Cardiac septum (tissue), 1 donor: ENCODE measurements at regions not wholly inside any gene's neighbourhood (a gene's known extent, or its start where the extent isn't known, plus 50 kb on each side); places are given as distances from the start of the nearest gene placed in this dataset.

ENCODE experiments used
- DNase-seq: peaks from one replicate; pipeline ENCODE4 v3.0.0-alpha.2; 2020; ENCODE audit warnings: low spot score
- intact Hi-C: fragments of 100-400 bp; cut with DNase I; formaldehyde crosslinking; loops from one replicate; pipeline ENCODE4 v1.14.0; 2022
- donor health status: DM: no; HTN: no; CAD: no.

DNA sequence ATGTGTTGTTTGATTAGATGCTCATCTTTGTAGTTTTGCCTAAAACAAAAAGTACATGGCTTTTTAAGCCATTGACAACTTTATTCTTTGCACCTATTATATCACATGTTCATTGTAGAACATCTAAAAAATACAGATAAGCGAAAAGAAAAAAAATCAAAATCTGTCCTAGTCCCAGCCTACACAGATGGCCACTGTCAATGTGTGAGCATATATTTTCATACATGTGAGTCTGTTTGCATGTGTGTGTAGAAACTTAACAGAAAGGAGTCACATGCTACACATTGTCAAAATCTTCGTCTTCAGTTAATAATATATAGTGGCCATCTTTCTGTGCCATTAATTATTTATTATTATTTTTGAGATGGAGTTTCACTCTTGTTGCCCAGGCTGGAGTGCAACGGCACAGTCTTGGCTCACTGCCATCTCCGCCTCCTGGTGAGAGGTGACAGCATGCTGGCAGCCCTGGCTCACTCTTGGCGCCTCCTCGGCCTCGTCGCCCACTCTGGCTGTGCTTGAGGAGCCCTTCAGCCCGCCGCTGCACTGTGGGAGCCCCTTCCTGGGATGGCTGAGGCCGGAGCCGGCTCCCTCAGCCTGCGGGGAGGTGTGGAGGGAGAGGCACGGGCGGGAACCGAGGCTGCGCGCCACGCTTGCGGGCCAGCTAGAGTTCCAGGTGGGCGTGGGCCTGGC, 68.5 kb upstream of the AMZ2 start:
- intact Hi-C loops, result loop anchor here (10.0 kb wide), 2 partner anchors 215 to 255 kb away; no protein-coding TSS in a partner anchor
- no peak for DNase-seq

DNA sequence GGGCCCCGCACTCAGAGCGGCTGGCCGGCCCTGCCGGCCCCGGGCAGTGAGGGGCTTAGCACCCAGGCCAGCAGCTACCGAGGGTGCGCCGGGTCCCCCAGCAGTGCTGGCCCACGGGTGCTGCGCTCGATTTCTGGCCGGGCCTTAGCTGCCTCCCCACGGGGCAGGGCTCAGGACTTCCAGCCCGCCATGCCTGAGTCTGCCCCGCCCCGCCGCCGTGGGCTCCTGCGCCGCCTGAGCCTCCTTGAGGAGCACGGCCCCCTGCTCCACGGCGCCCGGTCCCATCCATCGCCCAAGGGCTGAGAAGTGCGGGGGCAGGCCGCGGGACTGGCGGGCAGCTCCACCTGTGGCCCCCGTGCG, 67.9 kb upstream of the AMZ2 start:
- no peak for DNase-seq
- intact Hi-C loops, result loop anchor here (10.0 kb wide), 2 partner anchors 215 to 255 kb away; no protein-coding TSS in a partner anchor

DNA sequence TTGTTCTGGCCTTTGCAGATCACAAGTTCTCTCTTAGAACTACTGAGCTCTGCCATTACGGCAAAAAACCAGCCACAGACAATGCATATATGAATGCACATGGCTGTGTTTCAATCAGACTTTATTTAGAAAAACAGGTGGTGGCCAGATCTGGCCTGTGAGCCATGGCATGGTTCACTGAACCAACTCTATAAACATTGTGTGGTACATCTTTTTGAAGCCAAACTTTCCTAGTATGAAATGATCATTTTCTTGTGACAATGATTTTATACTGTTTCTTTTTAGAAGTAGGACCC, 65.9 kb upstream of the AMZ2 start:
- intact Hi-C loops, result no loop called here

DNA sequence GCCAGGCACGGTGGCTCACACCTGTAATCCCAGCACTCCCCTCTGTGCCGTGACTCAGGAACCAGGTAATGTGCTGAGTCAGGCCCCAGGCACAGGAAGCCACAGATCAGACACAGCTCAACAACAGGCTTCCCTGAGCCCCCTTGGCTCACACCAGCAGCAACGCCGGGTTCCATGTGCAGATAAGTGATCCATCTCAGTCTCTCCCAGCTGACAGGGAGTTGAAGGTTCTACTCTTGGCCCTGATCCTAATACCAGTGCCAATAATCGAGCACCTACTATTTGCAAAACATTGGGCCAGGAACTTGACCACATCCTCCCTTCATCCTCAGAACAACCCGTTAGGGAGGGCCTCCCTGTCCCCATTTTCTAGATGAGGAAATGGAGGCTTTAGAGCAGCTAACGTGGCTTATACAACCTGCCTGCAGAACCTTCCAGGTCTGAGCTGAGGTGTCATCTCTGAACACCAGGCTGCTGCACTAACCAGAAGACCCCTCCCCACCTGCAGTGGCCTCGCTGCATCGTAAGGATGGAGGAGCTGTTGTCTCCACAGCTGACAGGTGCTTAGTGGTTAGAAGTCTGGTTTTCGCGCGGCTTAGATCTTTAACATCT, 64.8 kb upstream of the AMZ2 start:
- intact Hi-C loops, result no loop called here

More for the DNA sequence above, 65.9 kb upstream of the AMZ2 start:
- DNase-seq, result no peak

DNA sequence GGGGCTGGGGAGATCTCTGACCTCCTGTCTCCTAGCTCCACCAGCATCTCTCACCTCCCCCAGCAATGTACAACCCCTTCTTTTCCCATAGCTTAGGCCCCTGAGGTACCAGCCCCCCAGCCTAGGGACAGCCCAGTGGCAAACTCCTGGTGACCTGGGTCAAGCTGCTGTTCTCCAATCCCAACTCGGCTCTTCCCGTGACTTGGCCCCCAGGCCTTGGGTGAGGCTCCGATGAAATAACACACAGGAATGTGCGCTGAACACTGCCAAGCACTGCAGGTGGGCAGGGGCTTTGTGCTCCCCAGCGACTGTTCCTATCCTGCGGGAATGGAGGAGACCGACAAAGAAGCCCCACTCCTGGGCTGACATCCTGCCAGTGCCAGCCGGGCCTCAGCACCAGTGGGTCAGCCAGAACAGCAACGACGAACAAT, 63.7 kb upstream of the AMZ2 start:
- no peak for DNase-seq
- intact Hi-C loops, result no loop called here

More for the DNA sequence above, 64.8 kb upstream of the AMZ2 start:
- no peak for DNase-seq

DNA sequence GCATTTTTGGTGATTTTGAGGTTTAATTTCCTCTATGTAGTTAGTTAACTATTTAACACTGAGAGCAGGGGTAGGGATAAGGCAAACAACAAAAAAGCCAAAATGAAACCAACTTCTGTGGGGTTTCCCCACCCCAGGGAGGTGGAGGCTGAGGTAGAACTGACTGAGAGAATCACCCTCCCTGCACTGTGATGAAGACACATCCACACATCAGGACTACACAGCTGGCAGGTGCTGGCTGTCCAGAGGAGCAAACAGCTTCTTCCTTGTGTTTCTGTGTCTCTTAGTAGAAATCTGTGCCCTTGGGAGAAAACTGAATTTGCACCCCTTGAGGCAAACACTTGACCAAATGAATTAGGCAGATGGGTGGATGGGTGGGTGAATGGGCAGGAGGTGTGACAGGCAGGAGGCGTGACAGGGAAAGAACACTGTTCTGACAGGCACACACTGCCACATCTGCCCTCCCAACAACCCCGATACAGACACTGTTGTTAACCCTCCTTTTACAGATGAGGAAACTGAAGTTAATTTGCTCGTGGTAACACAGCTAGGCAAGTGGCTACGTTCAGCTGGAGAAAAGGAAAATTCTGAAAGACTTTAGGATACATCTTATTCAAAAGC, 62.9 kb upstream of the AMZ2 start:
- no peak for DNase-seq
- intact Hi-C loops, result no loop called here

DNA sequence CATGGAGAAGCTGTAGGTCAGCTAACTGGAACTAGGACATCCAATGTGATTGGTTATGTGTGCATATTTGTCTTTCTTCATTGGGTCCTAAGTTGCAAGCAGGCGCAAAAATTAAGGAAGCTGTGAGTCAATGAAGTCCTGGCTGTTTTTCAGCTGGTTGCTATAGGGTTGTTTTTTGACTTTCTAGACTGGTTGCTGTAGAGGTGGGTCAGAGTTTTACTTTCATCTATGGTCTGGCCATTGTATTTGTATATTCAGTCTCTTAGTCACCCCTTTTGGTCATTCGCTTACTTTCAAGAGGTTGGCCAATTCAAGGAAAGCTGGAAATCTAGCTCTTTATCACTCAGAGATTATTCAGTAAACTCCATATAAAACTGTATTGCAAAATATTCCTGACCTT, 62.0 kb upstream of the AMZ2 start:
- intact Hi-C loops, result no loop called here
- DNase-seq, result no peak

DNA sequence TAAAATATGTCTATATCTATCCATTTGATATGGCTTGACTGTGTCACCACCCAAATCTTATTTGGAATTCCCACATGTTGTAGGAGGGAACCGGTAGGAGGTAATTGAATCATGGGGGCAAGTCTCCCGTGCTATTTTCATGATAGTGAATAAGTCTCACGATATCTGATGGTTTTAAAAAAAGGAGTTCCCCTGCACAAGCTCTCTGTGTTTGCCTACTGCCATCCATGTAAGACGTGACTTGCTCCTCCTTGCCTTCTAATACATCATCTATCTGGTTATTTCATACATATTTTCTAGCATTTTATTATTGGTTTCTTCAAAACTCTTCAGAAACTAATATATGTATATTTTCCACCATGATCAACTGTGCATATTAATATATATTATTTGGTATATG, 57.3 kb upstream of the AMZ2 start:
- intact Hi-C loops, result loop anchor here (10.0 kb wide), 1 partner anchor 126 kb away; no protein-coding TSS in a partner anchor
- DNase-seq, result no peak

DNA sequence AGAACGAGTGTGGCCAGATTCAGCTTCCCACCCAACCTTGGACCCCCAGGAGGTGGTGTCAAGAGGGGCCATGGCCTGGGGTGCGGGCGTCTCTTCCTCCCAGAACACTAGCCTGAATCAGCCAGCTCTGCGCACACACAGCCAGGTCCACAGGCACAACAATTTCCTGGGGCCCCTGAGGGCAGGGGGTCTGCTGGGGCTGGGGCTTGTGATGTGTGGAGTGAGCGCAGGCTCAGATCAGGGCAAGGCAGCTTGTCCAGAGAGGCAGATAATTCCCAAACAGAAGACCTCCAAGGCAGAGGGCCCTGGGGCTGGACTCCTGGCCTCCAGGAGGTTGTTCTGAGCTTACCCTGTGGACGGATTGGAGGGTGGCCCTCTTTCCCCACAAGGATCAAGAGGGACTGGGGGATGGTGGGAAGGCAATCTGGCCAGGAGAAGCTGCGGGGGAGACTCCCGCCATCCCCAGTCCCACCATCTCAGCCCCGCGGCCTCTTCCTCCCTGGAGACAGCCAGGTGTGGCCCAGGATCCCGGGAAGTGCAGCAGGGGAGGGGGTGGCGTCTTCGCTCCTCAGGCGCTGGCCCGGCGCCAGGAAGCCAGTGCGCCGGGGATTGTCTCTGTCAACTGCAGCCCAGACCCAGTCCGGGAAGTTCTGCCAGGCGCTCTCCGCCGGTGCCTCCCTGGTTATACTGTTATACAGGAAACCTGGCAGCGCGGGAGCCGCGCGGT, 52.0 kb upstream of the AMZ2 start:
- intact Hi-C loops, result loop anchor here (10.0 kb wide), 1 partner anchor 131 kb away; no protein-coding TSS in a partner anchor

DNA sequence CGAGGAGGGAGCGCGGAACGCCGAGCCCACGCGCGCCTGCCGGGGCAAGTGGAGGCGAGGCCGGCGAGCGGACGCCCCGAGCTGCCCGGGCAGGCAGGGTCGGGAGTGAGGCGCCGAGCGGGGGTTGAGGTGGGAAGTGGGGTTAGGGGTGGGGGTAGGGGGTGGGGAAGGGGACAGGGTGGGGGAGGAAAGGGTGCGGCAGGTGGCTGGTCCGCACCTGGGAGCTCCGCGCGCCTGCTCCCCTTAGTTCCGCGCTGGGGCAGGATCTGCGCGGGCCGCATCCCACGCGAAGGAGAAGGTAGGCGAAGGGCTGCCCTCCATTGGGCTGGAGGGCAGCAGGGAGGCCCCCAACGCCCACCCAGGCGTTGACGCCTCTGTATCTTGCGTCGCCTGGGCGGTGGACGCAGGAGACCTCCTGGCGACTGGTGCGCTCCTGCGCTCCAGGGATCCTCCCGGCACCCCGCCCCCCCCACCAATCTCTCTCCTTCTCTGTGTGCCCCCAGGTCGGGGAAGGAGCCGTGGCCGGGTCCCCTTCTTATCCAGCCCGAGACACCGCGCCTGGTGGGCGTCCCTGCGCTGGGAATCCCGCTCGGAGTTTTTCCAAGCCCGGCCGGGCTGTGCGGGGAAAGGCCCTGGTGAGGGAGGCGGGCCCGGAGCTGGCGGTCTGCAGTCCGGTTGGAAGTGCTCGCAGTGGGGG, 51.3 kb upstream of the AMZ2 start:
- DNase-seq, result no peak
- intact Hi-C loops, result loop anchor here (10.0 kb wide), 1 partner anchor 132 kb away; no protein-coding TSS in a partner anchor

More for the DNA sequence above, 52.0 kb upstream of the AMZ2 start:
- DNase-seq, result no peak

DNA sequence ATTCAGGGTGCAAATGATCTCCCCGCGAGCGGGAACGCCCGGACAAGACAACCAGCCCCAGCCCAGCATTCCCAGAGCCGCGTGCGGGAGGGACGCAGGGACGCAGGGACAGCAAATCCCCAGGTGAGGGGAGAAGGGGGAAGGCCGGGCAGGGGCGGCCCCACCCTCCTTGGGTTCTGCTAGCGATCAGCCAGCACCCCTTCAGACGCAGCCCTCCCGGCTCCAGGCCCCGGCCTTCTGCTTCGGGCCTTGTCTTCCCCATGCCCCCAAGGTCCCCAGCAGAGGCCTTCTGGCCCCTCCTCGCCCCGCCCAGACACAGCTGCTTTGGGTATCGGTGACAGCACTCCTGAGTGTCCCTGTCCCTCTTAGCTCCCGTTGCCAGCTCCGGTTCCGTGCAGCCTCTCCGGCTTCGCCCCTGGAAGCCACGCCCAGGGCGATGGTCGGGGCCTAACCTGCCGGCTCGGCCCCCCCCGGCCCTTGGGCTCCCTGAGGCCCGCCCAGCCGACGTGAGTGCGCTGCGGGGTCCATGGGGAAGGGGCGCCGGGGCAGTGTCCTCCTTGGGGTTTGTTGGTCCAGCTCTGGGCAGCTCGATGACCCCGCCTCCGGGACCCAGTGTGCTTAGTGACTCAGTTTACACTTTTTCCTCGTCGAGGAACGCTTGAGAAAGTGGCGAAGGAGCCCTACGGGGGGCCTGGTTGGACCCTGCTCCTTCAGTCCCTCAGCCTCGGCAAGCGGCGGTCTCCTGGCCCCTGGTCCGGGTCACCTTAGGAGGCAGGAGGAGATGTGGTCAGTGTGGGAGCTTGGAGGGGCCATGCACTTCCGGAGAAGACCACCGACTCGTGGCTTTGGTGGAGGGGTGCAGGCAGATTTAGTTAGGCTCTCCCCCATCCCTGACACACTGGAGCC, 50.5 kb upstream of the AMZ2 start:
- DNase-seq, result no peak
- intact Hi-C loops, result loop anchor here (10.0 kb wide), 1 partner anchor 133 kb away; no protein-coding TSS in a partner anchor

DNA sequence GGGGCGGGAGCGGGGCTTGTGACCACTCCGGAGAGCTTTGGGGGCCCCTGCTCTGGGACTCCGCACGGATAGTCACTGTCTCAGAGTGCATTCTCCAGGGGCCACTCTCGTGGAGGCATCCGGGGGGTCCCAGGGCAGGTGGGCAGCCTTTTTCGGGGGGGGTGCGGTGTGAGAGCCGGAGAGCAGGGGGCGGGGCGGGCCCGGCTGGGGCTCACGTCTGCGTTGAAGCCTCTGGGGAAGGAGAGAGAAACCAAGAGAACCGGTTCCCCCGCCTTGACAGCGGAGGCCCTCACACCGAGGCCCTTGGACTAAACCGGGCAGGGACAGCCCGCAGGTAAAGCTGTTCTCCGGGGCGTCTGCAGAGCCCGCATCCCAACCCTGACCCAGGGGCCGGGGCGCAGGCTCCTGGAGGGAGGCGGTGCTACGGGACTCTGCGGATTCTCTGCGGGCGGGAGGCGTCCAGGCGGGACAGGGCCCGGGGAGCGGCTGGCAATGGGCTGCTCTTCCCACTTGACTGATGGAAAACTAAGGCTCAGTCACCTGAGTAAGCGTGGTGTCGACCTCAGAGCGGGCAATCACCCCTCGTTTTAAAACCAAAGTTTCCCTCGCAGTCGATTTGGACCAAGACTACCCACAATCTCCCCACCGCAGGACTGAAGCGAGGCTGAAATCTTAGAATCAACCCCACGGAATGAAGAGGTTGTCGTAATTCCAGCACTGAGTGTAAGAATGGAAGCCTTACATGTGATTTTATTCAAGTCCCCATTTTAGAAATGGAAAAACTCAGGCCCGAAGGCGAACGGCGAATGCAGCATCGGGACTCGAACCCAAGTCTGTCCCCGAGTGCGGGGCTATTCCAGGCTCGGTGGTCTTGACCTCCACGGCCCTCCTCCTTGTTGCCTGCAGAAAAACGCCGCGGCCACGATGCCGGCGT, 49.6 kb upstream of the AMZ2 start:
- intact Hi-C loops, result loop anchor here (10.0 kb wide), 1 partner anchor 133 kb away; no protein-coding TSS in a partner anchor
- DNase-seq, result no peak
